Naive thymus-derived CD4-positive, alpha-beta T cell (primary cell): ENCODE measurements at regions not wholly inside any gene's neighbourhood (a gene's known extent, or its start where the extent isn't known, plus 50 kb on each side); places are given as distances from the start of the nearest gene placed in this dataset.

Experiments
- ATAC-seq: fragments of 150-1000 bp; cut with Tn5 transposase; 2 replicates; pipeline ENCODE4 v1.10.0; 2021; ENCODE audit warnings: mild to moderate bottlenecking, moderate library complexity
- CTCF ChIA-PET: fragments of 350-600 bp; sonication (Branson Sonifier 250); formaldehyde crosslinking; loops from one replicate; lab custom pipeline; 2021; ENCODE audit warnings: antibody characterized with exemption; lab: Charles Lee
- POLR2A ChIA-PET: fragments of 350-600 bp; sonication (Branson Sonifier 250); formaldehyde crosslinking; loops from one replicate; lab custom pipeline; 2021; ENCODE audit warnings: antibody characterized with exemption, inconsistent platforms; lab: Charles Lee
- DNase-seq, 9 donors: peaks; one replicate each; pipeline versions ENCODE4 v3.0.0 to v3.0.0-alpha.2; 2020 to 2022; ENCODE audit warnings: mixed read lengths in 1 of 9
- H3K27ac ChIP-seq: one replicate; pipeline ENCODE4 v1.7.0; 2013; ENCODE audit warnings: mild to moderate bottlenecking, low read depth, low read length, moderate library complexity
- H3K27me3 ChIP-seq, 2 donors: one replicate each; pipeline ENCODE4 v1.7.0; 2013; ENCODE audit warnings: low read length in 2 of 2, mild to moderate bottlenecking in 2 of 2, moderate library complexity in 2 of 2; ENCODE audit not compliant: control insufficient read depth in 2 of 2, insufficient read depth in 2 of 2
- H3K36me3 ChIP-seq, 3 experiments: 1 replicate in 2 of 3; 2 replicates in 1 of 3; pipeline ENCODE4 v1.7.0; 2013; ENCODE audit warnings: low read length in 3 of 3, mild to moderate bottlenecking in 3 of 3, moderate library complexity in 1 of 3; ENCODE audit not compliant: insufficient read depth in 3 of 3, control insufficient read depth in 2 of 3
- H3K4me1 ChIP-seq, 2 donors: one replicate each; pipeline ENCODE4 v1.7.0; 2013; ENCODE audit warnings: low read length in 2 of 2, mild to moderate bottlenecking in 2 of 2, moderate library complexity in 1 of 2; ENCODE audit not compliant: control insufficient read depth in 2 of 2, insufficient read depth in 2 of 2
- H3K4me3 ChIP-seq: 2 replicates; pipeline ENCODE4 v1.7.0; 2013; ENCODE audit warnings: mild to moderate bottlenecking, low read length
- H3K9me3 ChIP-seq, 3 experiments: 1 replicate in 2 of 3; 2 replicates in 1 of 3; pipeline ENCODE4 v1.7.0; 2013; ENCODE audit warnings: low read length in 3 of 3; ENCODE audit not compliant: control insufficient read depth in 2 of 3
- H3K27ac Mint-ChIP-seq, 9 donors: one replicate each; pipeline ENCODE4 v1.8.0; 2020 to 2022; ENCODE audit warnings: mixed read lengths in 9 of 9, mild to moderate bottlenecking in 8 of 9, moderate library complexity in 5 of 9, inconsistent platforms in 2 of 9
- H3K27me3 Mint-ChIP-seq, 5 donors: one replicate each; pipeline ENCODE4 v1.8.0; 2021 to 2022; ENCODE audit warnings: mixed read lengths in 5 of 5, mild to moderate bottlenecking in 1 of 5
- H3K36me3 Mint-ChIP-seq, 5 donors: one replicate each; pipeline ENCODE4 v1.8.0; 2020 to 2022; ENCODE audit warnings: mixed read lengths in 5 of 5, mild to moderate bottlenecking in 3 of 5, inconsistent platforms in 1 of 5
- H3K4me1 Mint-ChIP-seq, 7 donors: one replicate each; pipeline ENCODE4 v1.8.0; 2020 to 2022; ENCODE audit warnings: mixed read lengths in 7 of 7, mild to moderate bottlenecking in 3 of 7, inconsistent platforms in 1 of 7
- H3K4me3 Mint-ChIP-seq, 10 donors: one replicate each; pipeline ENCODE4 v1.8.0; 2020 to 2022; ENCODE audit warnings: mild to moderate bottlenecking in 10 of 10, mixed read lengths in 10 of 10, moderate library complexity in 6 of 10, inconsistent platforms in 2 of 10
- H3K9me3 Mint-ChIP-seq, 11 donors: one replicate each; pipeline ENCODE4 v1.8.0; 2020 to 2022; ENCODE audit warnings: mixed read lengths in 11 of 11, mild to moderate bottlenecking in 4 of 11, inconsistent platforms in 1 of 11, moderate library complexity in 1 of 11
- intact Hi-C, 2 donors: fragments of 100-400 bp; cut with micrococcal nuclease; formaldehyde crosslinking; loops; one replicate each; pipeline ENCODE4 v1.15.1; 2023

- no peaks in the 10 kb centered on the region for H3K27me3 ChIP-seq
- peaks cover 0 to 5% (median 0%) of the 10 kb centered on the region in 11 donors for H3K9me3 Mint-ChIP-seq
- no peaks in the 10 kb centered on the region for H3K36me3 Mint-ChIP-seq
- intact Hi-C loops = no loop called here
- H3K4me1 Mint-ChIP-seq = no peaks in the 10 kb centered on the region
- H3K4me3 ChIP-seq = no peak overlapping the region
- no peak for ATAC-seq
- no peaks in the 10 kb centered on the region for H3K36me3 ChIP-seq
- no peak overlapping the region for H3K27ac Mint-ChIP-seq
- H3K4me1 ChIP-seq = no peaks in the 10 kb centered on the region
- no peaks in the 10 kb centered on the region for H3K9me3 ChIP-seq
- no peak overlapping the region for H3K27ac ChIP-seq
- CTCF ChIA-PET = no interaction called here
- H3K27me3 Mint-ChIP-seq = peaks cover 0 to 5% (median 0%) of the 10 kb centered on the region in 5 donors
- POLR2A ChIA-PET = no interaction called here
- DNase-seq = no peak
- no peak overlapping the region for H3K4me3 Mint-ChIP-seq
These were observed 235.2 kb downstream of the TDRD15 start for GRCh38 chr2:21358976-21359375.

- POLR2A ChIA-PET = no interaction called here
These were observed 237.6 kb downstream of the TDRD15 start for GRCh38 chr2:21361384-21361783.

GRCh38 chr2:21361957-21362486, 238.3 kb downstream of the TDRD15 start:
- Histone ChIP-seq H3K27ac (no peak overlapping the region), H3K4me3 (no peak overlapping the region), H3K27me3 (no peaks in the 10 kb centered on the region), H3K9me3 (no peaks in the 10 kb centered on the region), H3K36me3 (no peaks in the 10 kb centered on the region), H3K4me1 (no peaks in the 10 kb centered on the region)
- ChIA-PET POLR2A (no interaction called here), CTCF (no interaction called here)
- intact Hi-C loops = no loop called here
- H3K4me1 Mint-ChIP-seq = no peaks in the 10 kb centered on the region
- no peaks in the 10 kb centered on the region for H3K36me3 Mint-ChIP-seq
- H3K4me3 Mint-ChIP-seq = no peak overlapping the region
- no peak overlapping the region for H3K27ac Mint-ChIP-seq
- DNase-seq (no peak), ATAC-seq (no peak)
- H3K9me3 Mint-ChIP-seq = peaks cover 0 to 5% (median 0%) of the 10 kb centered on the region in 11 donors
- peaks cover 0 to 5% (median 0%) of the 10 kb centered on the region in 5 donors for H3K27me3 Mint-ChIP-seq

More at GRCh38 chr2:21361384-21361783, 237.6 kb downstream of the TDRD15 start:
- Mint-ChIP-seq H3K9me3 (peaks cover 0 to 5% (median 0%) of the 10 kb centered on the region in 11 donors), H3K36me3 (no peaks in the 10 kb centered on the region), H3K4me1 (no peaks in the 10 kb centered on the region), H3K4me3 (no peak overlapping the region), H3K27me3 (peaks cover 0 to 5% (median 0%) of the 10 kb centered on the region in 5 donors), H3K27ac (no peak overlapping the region)
- Histone ChIP-seq H3K4me3 (no peak overlapping the region), H3K27me3 (no peaks in the 10 kb centered on the region), H3K9me3 (no peaks in the 10 kb centered on the region), H3K36me3 (no peaks in the 10 kb centered on the region), H3K27ac (no peak overlapping the region), H3K4me1 (no peaks in the 10 kb centered on the region)
- intact Hi-C loops = no loop called here
- ATAC-seq (no peak), DNase-seq (no peak)
- CTCF ChIA-PET = no interaction called here

GRCh38 chr2:21363364-21363763, 239.6 kb downstream of the TDRD15 start:
- no peak overlapping the region for H3K27ac ChIP-seq
- H3K4me1 ChIP-seq = no peaks in the 10 kb centered on the region
- Mint-ChIP-seq H3K36me3 (no peaks in the 10 kb centered on the region), H3K9me3 (peaks cover 0 to 5% (median 0%) of the 10 kb centered on the region in 11 donors), H3K4me3 (no peak overlapping the region), H3K27ac (no peak overlapping the region), H3K27me3 (peaks cover 0 to 5% (median 0%) of the 10 kb centered on the region in 5 donors), H3K4me1 (no peaks in the 10 kb centered on the region)
- DNase-seq (no peak), ATAC-seq (no peak)
- no peaks in the 10 kb centered on the region for H3K9me3 ChIP-seq
- intact Hi-C loops = no loop called here
- H3K36me3 ChIP-seq = no peaks in the 10 kb centered on the region
- ChIA-PET POLR2A (no interaction called here), CTCF (no interaction called here)
- no peak overlapping the region for H3K4me3 ChIP-seq
- H3K27me3 ChIP-seq = no peaks in the 10 kb centered on the region

- Histone ChIP-seq H3K36me3 (no peaks in the 10 kb centered on the region), H3K27me3 (no peaks in the 10 kb centered on the region), H3K4me3 (no peak overlapping the region), H3K9me3 (peaks cover 0 to 3% (median 0%) of the 10 kb centered on the region in 3 experiments), H3K27ac (no peak overlapping the region), H3K4me1 (no peaks in the 10 kb centered on the region)
- POLR2A ChIA-PET = no interaction called here
- DNase-seq (no peak), ATAC-seq (no peak)
- Mint-ChIP-seq H3K9me3 (peaks cover 0 to 7% (median 0%) of the 10 kb centered on the region in 11 donors), H3K4me1 (peaks cover 0 to 2% (median 0%) of the 10 kb centered on the region in 7 donors), H3K27ac (no peak overlapping the region), H3K36me3 (no peaks in the 10 kb centered on the region), H3K4me3 (no peak overlapping the region), H3K27me3 (peaks cover 0 to 5% (median 2%) of the 10 kb centered on the region in 5 donors)
- intact Hi-C loops = no loop called here
- CTCF ChIA-PET = no interaction called here
These were observed 243.7 kb downstream of the TDRD15 start for GRCh38 chr2:21367421-21367820.

- no peaks in the 10 kb centered on the region for H3K36me3 Mint-ChIP-seq
- no peaks in the 10 kb centered on the region for H3K36me3 ChIP-seq
- H3K27ac ChIP-seq = no peak overlapping the region
- H3K27me3 ChIP-seq = no peaks in the 10 kb centered on the region
- peaks cover 0 to 2% (median 0%) of the 10 kb centered on the region in 7 donors for H3K4me1 Mint-ChIP-seq
- no peak overlapping the region for H3K4me3 Mint-ChIP-seq
- no peak for ATAC-seq
- peaks cover 0 to 3% (median 0%) of the 10 kb centered on the region in 3 experiments for H3K9me3 ChIP-seq
- DNase-seq = no peak
- no peaks in the 10 kb centered on the region for H3K4me1 ChIP-seq
- no peak overlapping the region for H3K27ac Mint-ChIP-seq
- POLR2A ChIA-PET = no interaction called here
- H3K4me3 ChIP-seq = no peak overlapping the region
- CTCF ChIA-PET = no interaction called here
- H3K27me3 Mint-ChIP-seq = peaks cover 0 to 3% (median 0%) of the 10 kb centered on the region in 5 donors
- peaks cover 0 to 8% (median 3%) of the 10 kb centered on the region in 11 donors for H3K9me3 Mint-ChIP-seq
- intact Hi-C loops = no loop called here
These were observed 246.0 kb downstream of the TDRD15 start for GRCh38 chr2:21369787-21370186.

- Histone ChIP-seq H3K4me1 (no peaks in the 10 kb centered on the region), H3K9me3 (peaks cover 0 to 3% (median 0%) of the 10 kb centered on the region in 3 experiments), H3K4me3 (no peak overlapping the region), H3K27ac (no peak overlapping the region), H3K36me3 (no peaks in the 10 kb centered on the region), H3K27me3 (no peaks in the 10 kb centered on the region)
- CTCF ChIA-PET = no interaction called here
- H3K27me3 Mint-ChIP-seq = peaks cover 0 to 8% (median 3%) of the 10 kb centered on the region in 5 donors
- H3K4me1 Mint-ChIP-seq = peaks cover 0 to 2% (median 0%) of the 10 kb centered on the region in 7 donors
- DNase-seq = no peak
- peaks cover 0 to 8% (median 3%) of the 10 kb centered on the region in 11 donors for H3K9me3 Mint-ChIP-seq
- POLR2A ChIA-PET = no interaction called here
- no peaks in the 10 kb centered on the region for H3K36me3 Mint-ChIP-seq
- intact Hi-C loops = no loop called here
- no peak overlapping the region for H3K4me3 Mint-ChIP-seq
- ATAC-seq = no peak
- H3K27ac Mint-ChIP-seq = no peak overlapping the region
These were observed 247.8 kb downstream of the TDRD15 start for GRCh38 chr2:21371499-21372003.
